ENCODE measurements at regions not wholly inside any gene's neighbourhood (a gene's known extent, or its start where the extent isn't known, plus 50 kb on each side); places are given as distances from the start of the nearest gene placed in this dataset.

GRCh38 chr20:56805966-56806365, 176.9 kb downstream of the TFAP2C start:
- Histone ChIP-seq H3K4me3 (no peak overlapping the region), H3K9me3 (no peaks in the 10 kb centered on the region), H3K36me3 (no peaks in the 10 kb centered on the region), H3K4me1 (peaks cover 43% of the 10 kb centered on the region), H3K27me3 (no peaks in the 10 kb centered on the region), H3K27ac (no peak overlapping the region)
- intact Hi-C loops (cut with DNase I) = no loop called here
- DNase-seq (ENCODE audit: extremely low spot score in 2 of 2) = no peak
- TF ChIP-seq CTCF (IDR thresholded peaks at IDR 0.05) = no peak
- TF ChIP-seq POLR2AphosphoS5 (IDR thresholded peaks at IDR 0.05; ENCODE audit: insufficient read depth in 1 of 2, low read depth in 1 of 2) = no peak
- TF ChIP-seq POLR2A (IDR thresholded peaks at IDR 0.05) = no peak

GRCh38 chr20:56806952-56807517, 177.9 kb downstream of the TFAP2C start:
- intact Hi-C loops (cut with DNase I) = no loop called here
- Histone ChIP-seq H3K4me3 (no peak overlapping the region), H3K36me3 (no peaks in the 10 kb centered on the region), H3K27me3 (no peaks in the 10 kb centered on the region), H3K4me1 (peaks cover 43% of the 10 kb centered on the region), H3K9me3 (no peaks in the 10 kb centered on the region), H3K27ac (no peak overlapping the region)
- DNase-seq (ENCODE audit: extremely low spot score in 2 of 2) = no peak
- TF ChIP-seq CTCF (IDR thresholded peaks at IDR 0.05) = no peak
- TF ChIP-seq POLR2A (IDR thresholded peaks at IDR 0.05) = no peak
- no peak for TF ChIP-seq POLR2AphosphoS5 (IDR thresholded peaks at IDR 0.05; ENCODE audit: insufficient read depth in 1 of 2, low read depth in 1 of 2)

- no peak for DNase-seq (ENCODE audit: extremely low spot score in 2 of 2)
- H3K9me3 ChIP-seq = no peaks in the 10 kb centered on the region
- peaks cover 32% of the 10 kb centered on the region for H3K4me1 ChIP-seq
- no peaks in the 10 kb centered on the region for H3K36me3 ChIP-seq
- H3K27ac ChIP-seq = no peak overlapping the region
- no peak overlapping the region for H3K4me3 ChIP-seq
- intact Hi-C loops (cut with DNase I) = no loop called here
- H3K27me3 ChIP-seq = no peaks in the 10 kb centered on the region
- TF ChIP-seq POLR2A (IDR thresholded peaks at IDR 0.05) (no peak), POLR2AphosphoS5 (IDR thresholded peaks at IDR 0.05; ENCODE audit: insufficient read depth in 1 of 2, low read depth in 1 of 2) (no peak), CTCF (IDR thresholded peaks at IDR 0.05) (no peak)
Observed at GRCh38 chr20:56808117-56808725, 179.1 kb downstream of the TFAP2C start.

GRCh38 chr20:56808732-56809131, 179.6 kb downstream of the TFAP2C start:
- Histone ChIP-seq H3K4me3 (no peak overlapping the region), H3K27ac (no peak overlapping the region), H3K9me3 (no peaks in the 10 kb centered on the region), H3K36me3 (no peaks in the 10 kb centered on the region), H3K27me3 (no peaks in the 10 kb centered on the region), H3K4me1 (peaks cover 32% of the 10 kb centered on the region)
- intact Hi-C loops (cut with DNase I) = no loop called here
- DNase-seq (ENCODE audit: extremely low spot score in 2 of 2) = no peak
- TF ChIP-seq POLR2A (IDR thresholded peaks at IDR 0.05) = no peak

GRCh38 chr20:56809668-56810067, 180.6 kb downstream of the TFAP2C start:
- intact Hi-C loops (cut with DNase I) = no loop called here
- TF ChIP-seq POLR2A (IDR thresholded peaks at IDR 0.05) = no peak
- TF ChIP-seq POLR2AphosphoS5 (IDR thresholded peaks at IDR 0.05; ENCODE audit: insufficient read depth in 1 of 2, low read depth in 1 of 2) = no peak
- no peak for TF ChIP-seq CTCF (IDR thresholded peaks at IDR 0.05)
- Histone ChIP-seq H3K4me3 (no peak overlapping the region), H3K36me3 (no peaks in the 10 kb centered on the region), H3K9me3 (no peaks in the 10 kb centered on the region), H3K4me1 (peaks cover 32% of the 10 kb centered on the region), H3K27ac (peak overlapping the region; percentile 46), H3K27me3 (no peaks in the 10 kb centered on the region)
- no peak for DNase-seq (ENCODE audit: extremely low spot score in 2 of 2)

Data from vagina (tissue), 2 donors.